Renal cortical epithelial cell (primary cell): ENCODE measurements at regions not wholly inside any gene's neighbourhood (a gene's known extent, or its start where the extent isn't known, plus 50 kb on each side); places are given as distances from the start of the nearest gene placed in this dataset.
"Not testable (repeated sequence)": the region's sequence is repeated elsewhere in the genome, so short reads cannot be mapped to it uniquely, and the experiment has no call there.

Experiments used
- DNase-seq: peaks from one replicate; pipeline ENCODE4 v3.0.0-alpha.2; 2011; ENCODE audit warnings: low read depth

DNA sequence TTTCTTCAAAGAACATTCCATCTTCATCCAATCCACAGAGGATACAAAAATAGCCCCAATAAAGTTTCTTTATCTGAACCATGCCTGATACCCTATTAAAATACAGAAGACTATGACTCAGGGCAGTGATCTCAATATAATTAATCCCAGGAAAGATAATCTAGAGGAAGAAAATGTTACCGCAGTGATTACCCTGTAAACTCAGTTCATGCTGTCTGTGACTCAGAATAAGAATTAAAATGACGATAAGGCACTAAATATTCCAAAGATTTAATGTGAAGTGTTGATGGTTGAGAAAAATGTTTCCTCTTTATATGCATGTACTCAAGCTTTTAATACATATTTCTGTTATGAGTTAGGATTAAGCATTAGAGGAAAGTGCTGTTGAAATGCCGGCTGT lies 88.6 kb upstream of the LYPLAL1 start:
- no peak for DNase-seq

DNA sequence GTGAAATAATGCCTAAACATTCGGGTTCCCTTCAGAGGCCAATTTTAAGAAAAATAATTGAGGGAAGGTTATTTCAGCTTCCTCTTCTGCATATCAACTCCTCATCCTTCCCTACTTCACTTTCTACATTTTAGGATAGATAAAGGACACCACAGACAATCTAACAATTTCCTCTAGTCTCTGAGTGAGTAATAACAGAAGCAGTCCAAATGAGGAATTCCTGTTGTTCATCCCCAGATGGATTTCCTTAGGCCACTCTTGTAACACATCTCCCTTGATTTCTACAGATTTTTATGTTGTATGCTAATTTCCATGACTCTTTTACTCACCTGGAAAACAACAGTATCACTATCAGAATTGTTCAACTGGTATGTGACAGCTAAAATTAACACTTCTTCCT lies 87.7 kb upstream of the LYPLAL1 start:
- peak; percentile 34 for DNase-seq

DNA sequence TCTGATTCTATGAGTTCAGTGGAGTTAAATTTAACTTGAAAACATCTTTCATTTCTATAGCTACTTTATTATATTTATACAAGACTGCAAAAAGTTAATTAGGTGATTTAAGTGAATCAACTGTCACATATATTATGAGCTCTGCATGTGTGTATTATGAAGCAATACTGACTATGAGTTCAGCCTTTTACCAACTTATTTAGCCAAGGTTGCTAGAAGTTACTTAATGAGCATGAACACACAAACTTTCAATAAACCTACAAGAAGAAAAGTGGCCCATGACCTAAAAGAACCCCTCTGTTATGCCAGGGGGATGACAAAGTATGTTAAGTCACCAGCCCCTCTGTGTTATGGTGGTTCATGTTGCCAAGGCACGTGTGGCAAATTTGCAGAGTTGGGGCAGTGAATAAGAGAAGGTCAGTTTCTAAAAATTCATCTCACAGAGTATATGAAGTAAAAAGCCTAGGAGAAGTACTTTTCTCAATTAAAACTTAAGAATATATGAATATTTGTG lies 86.7 kb upstream of the LYPLAL1 start:
- DNase-seq = peak; percentile 15

DNA sequence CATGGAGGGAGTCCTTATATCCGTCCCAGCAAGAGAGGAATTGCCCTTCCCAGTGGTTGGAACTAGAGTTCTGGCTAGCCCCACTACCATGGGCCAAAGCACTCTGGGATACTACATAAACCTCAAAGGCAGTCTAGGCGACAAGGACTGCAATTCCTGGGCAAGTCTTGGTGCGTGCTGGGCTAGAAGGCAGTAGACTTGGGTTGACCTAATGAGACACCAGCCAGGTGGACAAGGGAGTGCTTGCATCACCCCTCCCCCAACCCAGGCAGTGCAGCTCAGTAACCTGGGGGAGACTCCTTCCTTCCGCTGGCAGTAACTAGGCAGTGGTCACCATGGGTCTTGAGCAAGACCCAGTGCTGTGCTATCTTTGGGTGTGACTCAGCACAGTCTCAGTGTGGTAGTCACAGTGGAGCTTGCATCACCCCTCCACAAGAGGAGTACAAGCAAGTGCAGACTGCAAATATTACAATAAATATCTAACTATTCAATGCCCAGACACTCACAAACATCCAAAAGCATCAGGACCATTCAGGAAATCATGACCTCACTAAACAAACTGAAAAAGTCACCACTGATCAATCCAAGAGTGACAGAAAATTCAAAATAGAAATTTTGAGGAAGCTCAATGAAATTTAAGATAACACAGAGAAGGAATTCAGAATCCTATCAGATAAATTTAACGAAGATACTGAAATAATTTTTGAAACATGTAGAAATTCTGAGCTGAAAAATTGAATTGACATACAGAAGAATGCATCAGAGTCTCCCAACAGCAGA lies 84.7 kb upstream of the LYPLAL1 start:
- peak; percentile 98 for DNase-seq

DNA sequence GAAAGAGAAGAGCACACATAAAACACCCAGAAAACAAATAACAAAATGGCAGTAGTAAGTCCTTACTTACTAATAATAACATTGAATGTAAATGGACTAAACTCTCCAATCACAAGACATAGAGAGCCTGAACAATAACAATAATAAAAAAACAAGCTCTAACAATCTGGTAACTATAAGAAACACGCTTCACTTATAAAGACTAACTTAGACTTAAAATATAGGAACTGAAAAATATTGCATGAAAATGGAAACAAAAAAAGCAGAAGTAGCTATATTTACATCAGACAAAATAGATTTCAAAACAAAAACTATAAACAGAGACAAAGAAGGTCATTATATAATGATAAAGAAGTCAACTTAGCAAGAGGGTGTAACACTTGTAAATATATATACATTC lies 83.1 kb upstream of the LYPLAL1 start:
- DNase-seq = no peak

DNA sequence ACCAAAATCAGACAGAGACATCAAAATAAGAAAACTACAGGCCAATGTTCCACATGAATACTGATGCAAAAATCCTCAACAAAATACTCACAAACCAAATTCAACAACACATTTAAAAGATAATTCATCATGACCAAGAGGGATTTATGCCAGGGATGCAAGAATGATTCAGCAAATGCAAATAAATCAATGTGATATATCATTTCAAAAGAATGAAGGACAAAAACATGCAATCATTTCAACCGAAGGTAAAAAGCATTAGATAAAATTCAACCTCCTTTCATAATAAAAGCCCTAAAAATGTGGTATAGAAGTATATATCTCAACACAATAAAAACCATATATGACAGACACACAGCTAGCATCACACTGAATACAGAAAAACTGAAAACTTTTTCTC lies 81.5 kb upstream of the LYPLAL1 start:
- no peak for DNase-seq

DNA sequence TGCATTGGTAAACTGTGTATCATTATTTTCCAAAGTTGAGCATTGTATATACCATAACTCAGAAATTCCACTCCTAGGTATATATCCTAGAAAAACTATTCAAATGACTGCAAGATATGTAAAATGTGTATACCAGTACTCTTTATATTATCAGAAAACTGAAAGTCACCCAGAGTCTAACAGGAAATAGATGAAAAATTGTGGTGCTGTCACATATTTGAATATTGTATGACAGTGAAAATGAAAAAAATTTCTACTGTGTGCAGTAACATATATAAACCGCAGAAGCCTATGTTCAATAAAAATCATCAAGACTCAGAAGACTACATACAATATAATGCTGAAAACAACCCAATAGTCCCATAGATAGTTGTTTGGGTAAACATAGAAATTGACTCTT lies 74.4 kb upstream of the LYPLAL1 start:
- DNase-seq = no peak

DNA sequence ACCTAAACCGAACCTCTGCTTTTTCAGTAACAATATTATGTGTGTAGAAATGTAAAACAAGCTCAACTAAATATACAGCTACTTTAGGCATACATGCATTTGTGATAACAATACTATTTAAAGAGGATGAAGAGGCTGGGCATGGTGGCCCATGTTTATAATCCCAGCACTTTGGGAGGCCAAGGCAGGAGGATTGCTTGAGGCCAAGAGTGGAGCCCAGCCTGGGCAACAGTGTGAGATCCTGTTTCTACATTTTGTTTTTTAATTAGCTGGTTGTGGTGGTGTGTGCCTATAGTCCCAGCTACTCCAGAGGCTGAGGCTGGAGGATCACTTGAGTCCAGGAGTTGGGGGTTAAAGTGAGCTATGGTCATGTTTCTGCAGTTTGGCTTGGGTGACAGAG lies 73.6 kb upstream of the LYPLAL1 start:
- no peak for DNase-seq

DNA sequence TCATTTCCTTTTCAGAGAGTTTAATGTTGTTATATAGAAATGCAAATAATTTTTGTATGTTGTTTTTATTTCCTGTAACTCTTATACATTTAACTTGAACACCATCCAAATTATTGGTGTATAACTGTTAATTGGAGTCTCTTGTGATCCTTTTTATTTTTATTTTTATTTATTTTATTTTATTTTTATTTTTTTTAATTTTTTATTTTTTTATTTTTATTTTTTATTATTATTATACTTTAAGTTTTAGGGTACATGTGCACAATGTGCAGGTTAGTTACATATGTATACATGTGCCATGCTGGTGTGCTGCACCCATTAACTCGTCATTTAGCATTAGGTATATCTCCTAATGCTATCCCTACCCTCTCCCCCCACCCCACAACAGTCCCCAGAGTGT lies 71.2 kb upstream of the LYPLAL1 start:
- DNase-seq = not testable (repeated sequence)

DNA sequence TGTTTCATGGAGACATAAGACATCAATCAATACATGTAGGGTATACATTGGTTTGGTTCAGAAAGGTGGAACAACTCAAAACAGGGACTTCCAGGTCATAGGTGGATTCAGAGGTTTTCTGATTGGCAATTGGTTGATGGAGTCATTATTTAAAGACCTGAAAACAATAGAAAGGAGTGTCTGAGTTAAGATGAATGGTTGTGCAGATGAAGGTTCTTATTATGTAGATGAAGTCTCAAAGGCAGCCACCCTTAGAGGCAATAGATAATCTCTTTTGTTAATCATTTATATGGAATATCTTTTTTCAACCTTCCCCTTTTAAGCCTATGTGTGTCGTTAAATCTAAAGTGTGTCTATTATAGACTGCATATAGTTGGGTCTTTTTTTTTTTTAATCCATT lies 67.8 kb upstream of the LYPLAL1 start:
- no peak for DNase-seq

DNA sequence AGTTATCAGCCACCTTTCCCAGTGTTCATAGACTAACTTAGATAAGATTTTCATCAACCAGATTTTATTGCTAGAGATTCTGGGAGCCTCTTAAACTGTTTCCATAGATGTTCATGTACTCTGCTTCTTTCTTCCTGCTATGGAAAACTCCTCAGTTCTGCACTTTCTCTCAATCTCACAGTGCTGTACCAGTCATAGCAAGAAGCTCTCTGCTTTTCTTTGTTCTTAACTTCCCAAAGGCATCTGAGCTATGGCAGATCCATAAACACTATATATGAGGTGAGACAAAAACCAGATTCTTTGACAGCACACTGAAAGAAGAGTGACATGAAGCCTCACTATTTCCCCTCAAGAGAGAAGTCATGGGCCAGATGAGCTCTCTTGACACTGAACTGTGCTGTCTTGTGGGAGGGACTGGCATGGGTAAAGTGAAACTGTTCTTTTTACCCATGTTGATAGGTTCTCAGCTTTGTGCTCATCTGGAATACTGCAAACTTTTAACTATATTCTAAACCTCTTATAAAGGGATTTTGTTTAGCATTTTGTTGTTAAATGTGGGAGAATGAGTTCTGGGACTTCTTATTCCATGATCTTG lies 64.2 kb upstream of the LYPLAL1 start:
- DNase-seq = no peak

DNA sequence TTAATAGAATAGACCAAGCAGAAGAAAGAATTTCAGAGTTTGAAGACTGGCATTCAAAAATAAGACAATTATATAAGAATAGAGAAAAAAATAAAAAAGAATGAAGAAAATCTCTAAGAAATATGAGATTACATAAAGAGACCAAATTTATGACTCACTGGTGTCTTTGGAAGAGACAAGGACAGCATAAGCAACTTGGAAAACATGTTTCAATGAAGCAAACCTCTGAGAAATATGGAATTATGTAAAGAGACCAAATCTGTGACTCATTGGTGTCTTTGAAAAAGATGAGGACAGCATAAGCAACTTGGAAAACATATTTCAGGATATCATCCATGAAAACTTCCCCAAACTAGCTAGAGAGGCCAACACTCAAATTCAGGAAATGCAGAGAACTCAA lies 60.4 kb upstream of the LYPLAL1 start:
- no peak for DNase-seq

DNA sequence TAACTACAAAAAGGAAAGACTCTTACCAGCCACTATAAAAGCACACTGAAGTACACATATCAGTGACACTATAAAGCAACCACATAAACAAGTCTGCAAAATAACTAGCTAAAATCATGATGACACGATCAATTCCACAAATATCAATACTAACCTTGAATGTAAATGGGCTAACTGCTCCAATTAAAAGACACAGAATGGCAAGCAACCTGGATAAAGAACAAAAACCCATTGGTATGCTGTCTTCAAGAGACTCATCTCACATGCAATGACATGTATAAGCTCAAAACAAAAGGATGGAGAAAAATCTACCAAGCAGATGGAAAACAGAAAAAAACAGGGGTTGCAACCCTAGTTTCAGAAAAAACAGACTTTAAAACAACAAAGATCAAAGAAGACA lies 59.7 kb upstream of the LYPLAL1 start:
- DNase-seq = no peak

DNA sequence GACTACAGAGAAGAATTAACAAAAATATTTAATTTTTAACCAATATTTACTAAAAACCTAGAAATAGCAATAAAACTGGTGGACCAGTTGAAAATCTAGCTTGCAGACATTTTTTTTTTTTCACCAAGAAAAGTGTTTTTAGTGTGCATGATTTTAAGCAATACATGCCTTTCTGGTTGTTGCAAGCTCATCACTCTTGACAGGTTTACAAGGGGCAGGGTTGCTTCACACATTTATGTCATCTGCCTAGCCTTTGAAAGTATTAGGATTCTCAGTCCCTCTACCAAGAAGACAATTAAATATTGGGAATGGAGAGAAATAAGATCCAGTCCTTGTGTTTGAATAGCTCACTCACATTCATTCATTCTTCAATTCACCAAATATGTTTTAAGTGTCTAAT lies 53.8 kb upstream of the LYPLAL1 start:
- no peak for DNase-seq

DNA sequence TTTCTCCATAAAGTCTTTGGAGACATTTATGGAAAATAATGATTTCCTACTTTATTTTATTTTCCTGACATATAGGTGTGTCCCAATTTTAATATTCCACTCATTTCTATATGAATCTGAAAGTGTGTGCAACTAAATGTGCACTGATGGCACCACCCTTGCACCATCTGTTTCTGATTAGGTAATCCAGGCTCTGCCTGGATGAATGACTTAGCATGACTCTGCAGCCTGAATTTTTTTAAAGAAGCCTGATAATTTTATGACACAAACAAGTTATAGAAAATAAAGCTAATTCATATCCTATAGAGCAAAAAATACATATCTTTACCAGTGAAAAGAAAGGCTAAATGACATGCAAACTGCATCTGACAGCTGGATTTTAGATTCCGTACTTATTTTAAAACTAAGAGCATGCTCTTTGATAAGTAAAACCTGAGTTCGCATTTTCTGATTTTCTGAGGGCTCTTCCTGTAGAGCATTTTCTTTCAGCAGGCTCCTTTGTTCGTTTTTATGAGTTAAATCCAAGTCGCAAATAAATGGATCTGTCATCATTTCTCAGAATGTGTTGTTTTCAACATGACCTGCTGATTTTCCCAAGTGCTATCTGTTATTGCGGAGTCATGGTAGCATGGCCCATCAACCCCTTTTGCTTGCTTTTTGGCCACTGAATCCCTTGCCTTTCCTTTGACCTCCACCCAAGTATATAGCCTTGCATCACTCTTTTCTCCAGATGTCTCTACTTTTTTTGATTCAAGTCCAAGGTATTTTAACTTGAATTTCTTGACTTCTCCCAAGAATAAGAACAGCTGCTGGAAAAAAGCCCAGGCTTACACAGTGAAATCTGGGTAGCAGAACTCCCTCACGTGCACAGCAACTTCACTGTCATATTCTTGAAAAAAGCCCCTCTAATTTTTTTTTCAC lies 52.8 kb upstream of the LYPLAL1 start:
- DNase-seq = no peak

DNA sequence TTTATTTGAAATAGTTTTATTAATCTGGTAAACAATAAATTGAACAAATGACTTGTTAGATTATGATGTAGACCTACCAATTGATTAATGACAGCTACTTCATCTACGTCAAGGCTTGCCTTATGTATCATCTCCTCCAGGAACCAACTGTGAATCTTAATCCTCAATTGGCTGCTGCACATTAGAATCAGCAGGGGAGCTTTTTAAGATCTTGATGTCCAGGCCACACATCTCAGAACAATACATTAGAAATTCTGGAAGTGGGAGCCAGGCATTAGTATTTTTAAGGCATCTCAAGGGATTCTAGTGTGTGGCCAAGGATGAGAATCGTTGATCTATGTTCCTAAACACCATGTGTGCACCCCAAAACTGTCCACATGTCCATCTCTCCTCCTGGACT lies 52.0 kb upstream of the LYPLAL1 start:
- no peak for DNase-seq

DNA sequence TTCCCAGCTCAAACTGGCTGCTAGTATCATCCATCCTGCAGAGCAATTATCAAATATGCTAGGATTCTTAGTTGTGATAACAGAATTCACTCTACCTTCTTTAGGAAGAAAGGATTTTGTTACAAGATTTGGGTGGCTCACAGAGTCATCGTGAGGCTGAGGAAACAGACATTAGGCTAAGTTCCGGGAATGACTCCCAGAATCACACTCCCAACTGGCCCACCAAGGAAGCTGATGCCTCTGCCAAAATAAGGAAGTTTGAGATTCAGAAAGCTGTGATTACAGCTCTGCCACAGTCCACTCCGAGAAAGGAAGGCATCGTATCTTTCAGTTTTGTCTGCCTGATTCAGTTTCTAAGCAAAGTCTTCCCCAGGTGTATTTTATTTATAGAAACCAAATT lies 50.6 kb upstream of the LYPLAL1 start:
- no peak for DNase-seq
